ENCODE measurements at regions not wholly inside any gene's neighbourhood (a gene's known extent, or its start where the extent isn't known, plus 50 kb on each side); places are given as distances from the start of the nearest gene placed in this dataset.
A peak's percentile ranks its signal among the peaks of the same experiment; 100 is the strongest.

DNA sequence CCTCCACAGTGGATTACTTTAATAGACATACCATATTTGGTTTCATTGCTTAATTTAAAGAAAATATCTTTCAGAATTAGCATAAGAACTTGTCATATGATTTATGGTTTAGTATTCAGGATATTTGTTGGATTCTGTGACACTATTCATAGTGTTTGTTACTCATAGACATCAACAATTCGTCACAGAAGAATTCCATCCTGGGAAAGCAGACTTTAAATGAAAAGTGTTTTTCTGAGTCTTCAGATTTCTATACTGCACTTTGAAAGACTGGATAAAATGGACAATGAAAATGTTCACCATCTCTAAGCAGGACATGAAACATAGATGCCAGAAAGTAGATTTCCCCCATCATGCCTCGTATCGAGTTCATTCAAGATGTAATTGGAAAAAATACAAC is 435.6 kb upstream of the ONECUT1 start:
- Mint-ChIP-seq H3K27ac (no peak overlapping the region), H3K9me3 (peaks cover 0 to 5% (median 0%) of the 10 kb centered on the region in 3 donors), H3K27me3 (no peaks in the 10 kb centered on the region), H3K36me3 (no peaks in the 10 kb centered on the region), H3K4me1 (no peaks in the 10 kb centered on the region), H3K4me3 (no peak overlapping the region)

GRCh38 chr15:53224371-53224770 is 434.2 kb upstream of the ONECUT1 start:
- Mint-ChIP-seq H3K27me3 (no peaks in the 10 kb centered on the region), H3K27ac (no peak overlapping the region), H3K4me1 (no peaks in the 10 kb centered on the region), H3K9me3 (peaks cover 0 to 5% (median 0%) of the 10 kb centered on the region in 3 donors), H3K4me3 (no peak overlapping the region), H3K36me3 (no peaks in the 10 kb centered on the region)

DNA sequence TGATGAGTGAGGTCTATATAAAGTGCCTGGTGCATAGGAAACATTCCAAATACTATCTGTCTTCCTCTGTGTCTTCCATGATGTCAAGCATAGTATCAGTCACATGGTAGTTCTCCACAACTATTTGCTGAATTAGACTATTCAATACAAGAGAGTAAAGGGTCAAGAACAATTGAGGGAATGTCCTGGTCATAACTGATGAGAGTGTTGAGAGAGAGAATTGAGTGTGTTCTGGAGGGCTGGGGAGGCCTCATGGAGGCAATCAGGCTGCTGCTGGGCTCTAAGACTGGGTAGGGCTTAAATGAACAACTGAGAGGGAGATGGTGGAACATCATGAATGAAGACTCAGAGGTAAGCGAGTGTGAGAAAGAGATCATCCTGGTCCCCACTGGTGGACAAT is 433.7 kb upstream of the ONECUT1 start:
- Mint-ChIP-seq H3K27ac (no peak overlapping the region), H3K4me1 (no peaks in the 10 kb centered on the region), H3K27me3 (no peaks in the 10 kb centered on the region), H3K4me3 (no peak overlapping the region), H3K36me3 (no peaks in the 10 kb centered on the region), H3K9me3 (peaks cover 0 to 5% (median 0%) of the 10 kb centered on the region in 3 donors)

DNA sequence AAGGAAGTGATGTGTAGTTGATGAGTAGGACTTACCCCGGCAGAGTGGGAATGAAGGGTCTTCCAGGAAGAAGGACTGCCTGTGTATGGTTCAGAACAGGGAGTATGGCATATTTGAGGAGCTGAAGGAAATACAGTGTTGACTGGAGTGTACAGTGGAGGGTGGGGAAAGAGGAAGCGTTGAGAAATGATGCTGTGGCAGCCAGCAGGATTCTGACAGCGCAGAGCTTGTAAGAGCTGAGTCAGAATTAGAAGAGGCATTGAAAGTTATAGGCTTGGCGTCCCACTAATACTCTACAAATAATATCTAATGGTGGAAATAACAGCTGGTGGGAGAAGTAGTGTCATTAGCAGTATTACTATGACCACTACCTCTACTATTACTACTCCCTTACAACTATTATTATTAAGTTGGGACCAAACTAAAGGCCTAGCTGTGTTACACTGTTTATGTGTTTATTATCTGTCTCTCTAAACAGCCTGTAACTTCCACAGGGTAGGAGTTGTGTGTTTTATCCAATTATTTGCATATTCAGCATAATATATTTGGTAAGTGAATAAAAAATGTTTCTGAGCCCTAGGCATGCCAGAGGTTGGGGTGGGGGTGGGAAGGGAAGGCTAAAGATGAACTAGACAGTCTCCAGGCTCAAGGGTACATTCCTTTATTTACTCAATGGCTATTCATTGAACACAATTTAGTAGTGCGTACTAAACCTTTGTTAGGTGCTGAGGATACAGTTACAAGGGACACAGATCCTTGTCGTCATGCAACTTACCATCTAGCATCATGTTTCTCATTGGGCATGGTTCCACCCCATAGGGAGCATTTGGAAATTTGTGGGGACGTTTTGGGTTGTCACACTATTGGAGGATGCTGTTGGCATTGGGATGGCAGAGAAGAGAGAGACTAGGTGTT is 428.8 kb upstream of the ONECUT1 start:
- Mint-ChIP-seq H3K27me3 (peaks cover 3% of the 10 kb centered on the region), H3K4me3 (no peak overlapping the region), H3K9me3 (peaks cover 0 to 4% (median 3%) of the 10 kb centered on the region in 3 donors), H3K4me1 (peaks cover 0 to 2% (median 0%) of the 10 kb centered on the region in 3 donors), H3K27ac (no peak overlapping the region), H3K36me3 (peaks cover 2% of the 10 kb centered on the region)

GRCh38 chr15:53216036-53216435 is 425.9 kb upstream of the ONECUT1 start:
- peaks cover 2% of the 10 kb centered on the region for H3K36me3 Mint-ChIP-seq
- peak overlapping the region in 1 of 3 donors; percentile 48 for H3K27ac Mint-ChIP-seq
- peaks cover 0 to 2% (median 0%) of the 10 kb centered on the region in 3 donors for H3K4me1 Mint-ChIP-seq
- peaks cover 0 to 3% (median 0%) of the 10 kb centered on the region in 3 donors for H3K9me3 Mint-ChIP-seq
- no peak overlapping the region for H3K4me3 Mint-ChIP-seq
- peaks cover 3% of the 10 kb centered on the region for H3K27me3 Mint-ChIP-seq

GRCh38 chr15:53213336-53213735 is 423.2 kb upstream of the ONECUT1 start:
- H3K27ac Mint-ChIP-seq = no peak overlapping the region
- peaks cover 2% of the 10 kb centered on the region for H3K36me3 Mint-ChIP-seq
- H3K4me3 Mint-ChIP-seq = no peak overlapping the region
- H3K4me1 Mint-ChIP-seq = peaks cover 0 to 2% (median 0%) of the 10 kb centered on the region in 3 donors
- H3K9me3 Mint-ChIP-seq = peaks cover 0 to 3% (median 0%) of the 10 kb centered on the region in 3 donors
- peaks cover 3% of the 10 kb centered on the region for H3K27me3 Mint-ChIP-seq

DNA sequence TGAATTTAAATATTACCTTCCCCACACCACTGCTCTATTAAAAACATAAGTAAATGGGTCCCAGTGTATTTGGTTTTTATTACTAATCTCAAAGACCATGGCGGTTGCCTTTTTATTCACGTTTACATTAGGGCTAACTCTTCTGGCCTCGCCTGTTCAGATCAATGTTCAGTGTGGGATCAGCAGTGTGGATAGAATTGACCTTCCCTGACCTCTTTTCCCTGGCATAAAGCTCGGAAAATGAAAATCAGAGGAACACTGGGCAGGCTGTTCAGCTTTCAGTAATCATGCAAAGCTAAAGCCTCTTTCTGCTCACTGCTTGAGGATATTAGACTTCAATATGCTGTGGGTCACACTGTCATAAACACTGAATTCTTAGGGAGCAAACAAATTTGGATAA is 422.6 kb upstream of the ONECUT1 start:
- Mint-ChIP-seq H3K9me3 (peaks cover 0 to 3% (median 0%) of the 10 kb centered on the region in 3 donors), H3K4me1 (peaks cover 0 to 2% (median 0%) of the 10 kb centered on the region in 3 donors), H3K4me3 (no peak overlapping the region), H3K27ac (no peak overlapping the region), H3K36me3 (peaks cover 2% of the 10 kb centered on the region), H3K27me3 (peaks cover 3% of the 10 kb centered on the region)

DNA sequence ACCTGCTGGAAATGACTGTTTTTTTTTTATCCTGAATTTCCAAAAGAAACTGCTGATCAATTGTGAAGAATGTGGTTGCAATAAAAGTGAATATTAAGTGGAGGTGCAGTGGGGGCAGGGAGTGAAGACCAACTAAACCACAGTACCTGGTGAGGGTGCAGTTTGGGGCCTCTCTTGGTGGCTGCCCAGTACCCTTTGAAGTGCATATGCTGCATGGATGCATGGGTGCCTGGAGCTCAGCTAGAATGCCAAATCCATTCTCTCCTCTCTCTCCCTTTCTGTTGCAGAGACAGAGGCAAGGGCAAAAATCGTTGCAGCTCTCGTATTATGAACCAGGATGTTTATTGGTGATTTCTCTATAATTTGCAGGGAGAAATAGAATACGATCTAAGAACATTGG is 420.5 kb upstream of the ONECUT1 start:
- H3K9me3 Mint-ChIP-seq = peaks cover 3 to 5% (median 4%) of the 10 kb centered on the region in 3 donors
- H3K27ac Mint-ChIP-seq = no peak overlapping the region
- no peaks in the 10 kb centered on the region for H3K36me3 Mint-ChIP-seq
- H3K4me1 Mint-ChIP-seq = no peaks in the 10 kb centered on the region
- no peak overlapping the region for H3K4me3 Mint-ChIP-seq
- H3K27me3 Mint-ChIP-seq = no peaks in the 10 kb centered on the region

GRCh38 chr15:53209396-53210042 is 419.4 kb upstream of the ONECUT1 start:
- H3K27ac Mint-ChIP-seq = no peak overlapping the region
- no peak overlapping the region for H3K4me3 Mint-ChIP-seq
- no peaks in the 10 kb centered on the region for H3K36me3 Mint-ChIP-seq
- H3K9me3 Mint-ChIP-seq = peaks cover 4 to 6% (median 4%) of the 10 kb centered on the region in 3 donors
- H3K4me1 Mint-ChIP-seq = no peaks in the 10 kb centered on the region
- no peaks in the 10 kb centered on the region for H3K27me3 Mint-ChIP-seq

DNA sequence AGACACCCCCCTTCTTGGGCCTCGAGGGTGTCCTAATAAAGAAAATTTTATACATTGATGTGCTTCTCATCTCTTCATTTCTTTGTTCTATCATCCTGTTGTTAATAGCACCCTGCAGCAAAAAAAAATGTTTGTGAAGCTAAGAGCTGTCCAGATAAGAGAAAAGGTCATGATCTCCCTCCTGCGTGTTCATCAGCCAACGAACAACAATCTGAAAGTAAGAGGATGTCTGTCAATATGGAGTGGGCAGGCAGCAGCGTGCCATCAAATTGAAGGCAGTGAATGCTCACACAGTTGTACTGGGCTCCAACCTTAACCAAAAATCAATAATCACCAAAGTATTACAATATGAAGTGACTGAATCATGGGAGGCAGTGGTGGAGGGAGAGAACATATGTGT is 418.6 kb upstream of the ONECUT1 start:
- Mint-ChIP-seq H3K4me3 (no peak overlapping the region), H3K4me1 (no peaks in the 10 kb centered on the region), H3K36me3 (no peaks in the 10 kb centered on the region), H3K27me3 (no peaks in the 10 kb centered on the region), H3K9me3 (peaks cover 4 to 6% (median 4%) of the 10 kb centered on the region in 3 donors), H3K27ac (no peak overlapping the region)

DNA sequence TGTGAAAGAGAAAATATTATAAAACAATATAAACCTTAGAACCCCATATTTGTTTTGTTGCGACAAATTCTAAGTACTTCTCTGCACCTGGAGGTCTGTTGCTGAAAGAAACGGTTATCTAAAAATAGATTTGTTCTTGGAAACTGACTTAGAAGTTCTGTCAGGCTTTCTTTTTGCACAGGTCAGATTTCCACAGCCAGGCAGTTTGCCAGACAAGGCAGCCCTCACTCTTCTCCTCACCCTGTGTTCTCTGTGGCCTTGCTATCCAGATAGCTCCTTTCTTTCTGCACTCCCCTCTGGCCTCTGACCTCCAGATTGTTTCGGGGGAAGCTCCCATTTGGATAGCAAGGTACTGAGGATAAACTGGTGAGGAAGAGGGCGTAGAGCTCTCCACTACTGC is 413.3 kb upstream of the ONECUT1 start:
- no peak overlapping the region for H3K4me3 Mint-ChIP-seq
- H3K9me3 Mint-ChIP-seq = peaks cover 3 to 4% (median 4%) of the 10 kb centered on the region in 3 donors
- H3K4me1 Mint-ChIP-seq = no peaks in the 10 kb centered on the region
- no peaks in the 10 kb centered on the region for H3K36me3 Mint-ChIP-seq
- H3K27me3 Mint-ChIP-seq = no peaks in the 10 kb centered on the region
- no peak overlapping the region for H3K27ac Mint-ChIP-seq

DNA sequence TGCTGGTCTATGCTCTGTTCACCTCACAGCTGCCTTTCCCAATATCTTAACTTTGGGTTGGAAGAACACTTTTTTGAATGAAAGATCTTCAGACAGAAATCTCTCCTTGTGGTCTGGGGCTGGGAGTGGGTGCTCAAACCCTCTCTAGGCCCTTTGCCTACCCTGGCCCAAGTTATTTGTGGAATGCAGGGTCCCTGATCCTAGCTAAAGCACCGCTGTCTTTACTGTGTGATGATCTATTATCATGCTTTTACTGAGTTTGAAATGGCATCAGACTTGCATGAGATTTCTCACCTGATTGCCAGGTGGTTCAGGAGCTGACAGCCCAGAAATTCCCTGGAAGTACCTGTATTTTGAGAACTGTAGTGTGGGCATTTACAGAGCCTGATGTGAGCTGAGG is 412.7 kb upstream of the ONECUT1 start:
- Mint-ChIP-seq H3K4me1 (no peaks in the 10 kb centered on the region), H3K36me3 (no peaks in the 10 kb centered on the region), H3K27ac (no peak overlapping the region), H3K4me3 (no peak overlapping the region), H3K9me3 (peaks cover 3 to 4% (median 4%) of the 10 kb centered on the region in 3 donors), H3K27me3 (no peaks in the 10 kb centered on the region)

GRCh38 chr15:53197426-53197839 is 407.3 kb upstream of the ONECUT1 start:
- Mint-ChIP-seq H3K27ac (no peak overlapping the region), H3K9me3 (peaks cover 0 to 8% (median 0%) of the 10 kb centered on the region in 3 donors), H3K27me3 (peaks cover 4% of the 10 kb centered on the region), H3K4me1 (no peaks in the 10 kb centered on the region), H3K4me3 (no peak overlapping the region), H3K36me3 (no peaks in the 10 kb centered on the region)

GRCh38 chr15:53196788-53197187 is 406.7 kb upstream of the ONECUT1 start:
- Mint-ChIP-seq H3K9me3 (peaks cover 0 to 8% (median 0%) of the 10 kb centered on the region in 3 donors), H3K4me3 (no peak overlapping the region), H3K36me3 (no peaks in the 10 kb centered on the region), H3K27ac (no peak overlapping the region), H3K27me3 (peaks cover 4% of the 10 kb centered on the region), H3K4me1 (no peaks in the 10 kb centered on the region)

DNA sequence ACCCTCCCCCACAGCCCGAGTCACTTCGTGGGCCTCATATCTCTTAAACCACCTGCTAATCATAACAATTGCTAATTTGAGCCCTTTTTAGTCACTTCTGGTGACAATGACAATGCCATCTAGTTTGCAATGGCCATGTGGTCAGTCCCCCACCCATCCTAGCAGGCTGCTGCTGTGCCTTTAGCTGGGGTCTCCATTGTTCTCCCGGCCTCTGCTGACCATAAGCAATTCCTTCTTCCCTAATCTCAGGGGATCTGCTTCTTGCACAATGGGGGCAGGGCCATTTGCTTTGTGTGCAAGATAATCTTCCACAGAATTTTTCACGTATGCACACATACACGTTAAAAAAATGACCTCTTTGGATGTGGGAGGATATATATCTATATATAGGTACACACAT is 406.1 kb upstream of the ONECUT1 start:
- Mint-ChIP-seq H3K4me3 (no peak overlapping the region), H3K36me3 (no peaks in the 10 kb centered on the region), H3K9me3 (peaks cover 0 to 8% (median 0%) of the 10 kb centered on the region in 3 donors), H3K27ac (no peak overlapping the region), H3K4me1 (no peaks in the 10 kb centered on the region), H3K27me3 (peaks cover 4% of the 10 kb centered on the region)
